Brain microvascular endothelial cell (primary cell): ENCODE measurements at regions not wholly inside any gene's neighbourhood (a gene's known extent, or its start where the extent isn't known, plus 50 kb on each side); places are given as distances from the start of the nearest gene placed in this dataset.

Source experiments
- DNase-seq: peaks from one replicate; pipeline ENCODE4 v3.0.0-alpha.2; 2020
- H3K27ac ChIP-seq: fragments of 250-450 bp; sonication (Bioruptor Pico); 2 replicates; pipeline ENCODE4 v1.5.1; 2020; ENCODE audit warnings: mild to moderate bottlenecking, moderate library complexity
- H3K27me3 ChIP-seq: fragments of 250-450 bp; sonication (Bioruptor Pico); replicated peaks from 2 replicates; pipeline ENCODE4 v1.5.1; 2020; ENCODE audit warnings: mild to moderate bottlenecking
- H3K36me3 ChIP-seq: fragments of 250-450 bp; sonication (Bioruptor Pico); replicated peaks from 2 replicates; pipeline ENCODE4 v1.5.1; 2020; ENCODE audit warnings: mild to moderate bottlenecking
- H3K4me3 ChIP-seq: 2 replicates; pipeline ENCODE4 v1.5.1; 2011; ENCODE audit warnings: low read depth, mild to moderate bottlenecking, control low read depth, low read length, moderate library complexity
- in situ Hi-C: cut with HindIII; loops from 2 replicates; pipeline ENCODE4 v1.10.0; 2017; ENCODE audit warnings: low sequenced_read_pairs, low pct_ligation_motif_present
- TF ChIP-seq, protein P1 (sequence below): IDR thresholded peaks from 2 replicates; pipeline ENCODE4 v1.5.1; 2011; ENCODE audit warnings: low read depth, mild to moderate bottlenecking, moderate library complexity, low read length, control low read depth, inconsistent platforms; ENCODE audit errors: missing control alignments

DNA sequence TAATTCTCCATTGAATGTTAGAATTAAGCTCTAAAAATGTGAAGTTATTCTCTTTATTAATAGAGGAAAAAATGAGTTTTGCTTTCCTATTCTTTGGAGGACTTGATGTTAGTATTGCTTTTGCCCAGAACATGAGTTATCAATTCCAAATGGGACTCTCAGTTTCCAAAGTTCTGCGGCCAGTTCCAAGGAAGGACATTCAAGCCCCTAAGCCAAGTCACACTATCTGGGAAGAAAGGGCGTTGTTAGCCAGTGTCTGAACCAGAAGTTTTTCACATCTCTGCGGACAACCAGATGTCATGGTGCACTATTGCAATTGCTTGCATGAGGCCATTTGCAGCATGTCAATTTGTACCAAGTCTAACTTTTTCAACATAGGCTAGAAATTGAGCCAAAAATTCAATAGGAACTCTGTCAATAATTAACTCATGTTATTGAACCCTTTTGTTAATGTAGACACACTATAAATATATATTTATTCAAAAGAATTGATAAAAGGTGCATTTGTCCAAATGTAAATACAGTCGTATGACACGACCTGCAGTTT is 183.3 kb upstream of the PIK3R1 start:
- Histone ChIP-seq H3K4me3 (no peak overlapping the region), H3K27me3 (no peaks in the 10 kb centered on the region), H3K27ac (no peak overlapping the region), H3K36me3 (no peaks in the 10 kb centered on the region)
- no peak for DNase-seq
- TF ChIP-seq, protein P1, sequence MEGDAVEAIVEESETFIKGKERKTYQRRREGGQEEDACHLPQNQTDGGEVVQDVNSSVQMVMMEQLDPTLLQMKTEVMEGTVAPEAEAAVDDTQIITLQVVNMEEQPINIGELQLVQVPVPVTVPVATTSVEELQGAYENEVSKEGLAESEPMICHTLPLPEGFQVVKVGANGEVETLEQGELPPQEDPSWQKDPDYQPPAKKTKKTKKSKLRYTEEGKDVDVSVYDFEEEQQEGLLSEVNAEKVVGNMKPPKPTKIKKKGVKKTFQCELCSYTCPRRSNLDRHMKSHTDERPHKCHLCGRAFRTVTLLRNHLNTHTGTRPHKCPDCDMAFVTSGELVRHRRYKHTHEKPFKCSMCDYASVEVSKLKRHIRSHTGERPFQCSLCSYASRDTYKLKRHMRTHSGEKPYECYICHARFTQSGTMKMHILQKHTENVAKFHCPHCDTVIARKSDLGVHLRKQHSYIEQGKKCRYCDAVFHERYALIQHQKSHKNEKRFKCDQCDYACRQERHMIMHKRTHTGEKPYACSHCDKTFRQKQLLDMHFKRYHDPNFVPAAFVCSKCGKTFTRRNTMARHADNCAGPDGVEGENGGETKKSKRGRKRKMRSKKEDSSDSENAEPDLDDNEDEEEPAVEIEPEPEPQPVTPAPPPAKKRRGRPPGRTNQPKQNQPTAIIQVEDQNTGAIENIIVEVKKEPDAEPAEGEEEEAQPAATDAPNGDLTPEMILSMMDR = no peak
- in situ Hi-C loops = no loop called here

DNA sequence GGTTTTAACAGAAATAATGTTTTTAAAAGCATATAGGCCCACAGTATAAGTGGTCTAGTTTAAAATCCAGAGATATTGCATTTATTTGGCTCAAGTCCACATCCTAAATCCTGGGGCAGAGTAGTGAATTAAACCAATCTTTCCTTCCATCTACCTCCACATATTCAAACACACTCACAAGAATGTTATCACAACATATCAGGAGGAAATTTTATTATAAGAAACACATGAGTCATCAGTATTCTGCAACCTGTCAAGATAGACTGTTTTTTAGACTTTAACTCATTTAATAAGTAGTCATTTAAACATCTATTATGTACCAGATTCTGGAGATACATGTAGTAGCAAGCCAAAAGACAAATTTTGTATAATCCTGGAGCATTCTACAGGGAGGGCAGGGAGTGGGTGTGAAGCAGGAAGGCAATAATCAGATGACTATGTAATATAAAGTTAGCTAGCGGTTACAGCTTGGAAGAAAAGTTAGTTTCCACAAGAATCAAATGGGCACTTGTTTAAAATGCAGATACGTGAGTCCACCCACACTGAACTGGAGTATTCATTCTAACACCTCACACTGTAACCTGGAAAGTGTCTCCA is 187.3 kb upstream of the PIK3R1 start:
- no peak overlapping the region for H3K4me3 ChIP-seq
- no peaks in the 10 kb centered on the region for H3K27me3 ChIP-seq
- no peak for DNase-seq
- no peaks in the 10 kb centered on the region for H3K36me3 ChIP-seq
- in situ Hi-C loops = no loop called here
- TF ChIP-seq, protein P1 = no peak
- H3K27ac ChIP-seq = no peak overlapping the region

DNA sequence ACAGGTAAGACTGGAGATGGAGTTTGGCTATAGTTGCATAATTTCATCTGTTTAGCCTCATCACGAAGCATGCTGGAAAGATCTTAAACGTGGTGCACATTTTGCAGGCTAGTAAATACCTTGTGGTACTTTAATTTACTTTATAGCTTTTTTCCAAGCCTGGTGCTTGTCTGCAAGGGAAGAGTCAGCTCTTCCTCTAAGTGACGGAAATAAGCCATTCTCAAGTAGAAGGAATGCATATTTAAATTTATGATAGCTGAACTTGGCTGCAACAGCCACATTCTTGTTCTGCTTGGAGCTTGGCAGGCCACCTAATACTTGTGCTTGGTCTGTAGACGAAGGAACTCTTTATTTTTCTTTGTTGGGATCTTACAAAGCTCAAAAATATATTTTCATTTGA is 188.0 kb upstream of the PIK3R1 start:
- no peaks in the 10 kb centered on the region for H3K27me3 ChIP-seq
- no peaks in the 10 kb centered on the region for H3K36me3 ChIP-seq
- TF ChIP-seq, protein P1 = no peak
- peak; percentile 38 for DNase-seq
- no peak overlapping the region for H3K27ac ChIP-seq
- no peak overlapping the region for H3K4me3 ChIP-seq
- in situ Hi-C loops = no loop called here

DNA sequence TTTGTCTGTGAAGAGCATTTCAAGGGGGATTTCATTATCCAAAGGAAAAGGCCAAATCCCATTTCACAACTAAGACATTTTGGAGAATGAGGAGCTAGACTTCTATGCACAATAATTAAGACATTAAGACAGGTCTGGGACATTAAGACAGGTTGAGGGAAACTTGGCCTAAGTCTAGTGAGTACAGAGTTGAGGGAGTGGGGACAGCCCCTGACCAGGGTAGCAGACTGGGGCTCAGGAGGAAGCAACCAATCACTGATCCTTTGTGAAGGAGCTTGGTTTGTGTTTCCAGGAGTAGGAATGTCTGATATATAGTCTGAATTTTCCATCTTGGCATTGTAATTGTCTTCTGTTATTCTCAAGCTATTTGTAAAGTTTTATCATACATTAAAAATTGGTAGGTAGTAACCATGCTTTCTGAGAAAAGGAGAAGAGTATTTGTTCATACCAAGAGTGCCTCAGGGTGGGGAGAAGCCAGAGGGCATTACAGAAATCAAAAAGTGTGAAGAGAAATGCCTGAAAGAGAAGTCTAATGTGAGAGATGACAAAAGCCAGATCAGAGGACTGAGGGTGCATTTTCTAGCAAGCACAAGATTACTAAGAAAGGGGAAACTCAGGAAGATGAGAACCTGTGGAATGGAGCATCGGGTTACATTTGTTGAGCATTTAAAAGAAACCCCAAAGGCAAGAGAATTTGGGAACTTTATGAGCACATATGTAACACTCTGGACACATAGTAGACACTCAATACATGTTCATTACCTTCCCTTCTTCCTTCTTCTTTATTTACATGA is 189.3 kb upstream of the PIK3R1 start:
- in situ Hi-C loops = no loop called here
- TF ChIP-seq, protein P1 = no peak
- no peak for DNase-seq
- H3K4me3 ChIP-seq = no peak overlapping the region
- no peaks in the 10 kb centered on the region for H3K36me3 ChIP-seq
- no peak overlapping the region for H3K27ac ChIP-seq
- H3K27me3 ChIP-seq = no peaks in the 10 kb centered on the region

DNA sequence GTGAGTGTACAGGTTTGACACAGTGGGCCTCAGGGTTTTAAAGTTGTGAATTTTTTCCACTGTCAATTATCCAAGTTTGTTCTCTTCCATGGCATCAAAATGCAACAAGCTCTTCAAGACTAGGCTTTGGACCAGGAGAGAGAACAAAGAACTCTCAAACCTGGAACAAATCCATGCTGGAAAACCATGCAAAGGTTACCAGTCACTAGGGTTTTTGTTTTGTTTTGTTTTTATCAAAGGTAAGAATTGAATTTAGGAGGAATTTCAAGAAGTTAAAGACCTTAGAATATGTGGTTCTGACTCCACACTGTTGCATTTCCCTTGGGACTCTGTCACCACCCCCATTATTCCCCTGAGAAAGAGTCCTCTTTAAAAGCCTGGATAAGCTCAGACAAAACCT is 191.1 kb upstream of the PIK3R1 start:
- H3K27me3 ChIP-seq = no peaks in the 10 kb centered on the region
- no peaks in the 10 kb centered on the region for H3K36me3 ChIP-seq
- DNase-seq = no peak
- H3K27ac ChIP-seq = no peak overlapping the region
- no peak overlapping the region for H3K4me3 ChIP-seq
- in situ Hi-C loops = no loop called here
- TF ChIP-seq, protein P1 = no peak

DNA sequence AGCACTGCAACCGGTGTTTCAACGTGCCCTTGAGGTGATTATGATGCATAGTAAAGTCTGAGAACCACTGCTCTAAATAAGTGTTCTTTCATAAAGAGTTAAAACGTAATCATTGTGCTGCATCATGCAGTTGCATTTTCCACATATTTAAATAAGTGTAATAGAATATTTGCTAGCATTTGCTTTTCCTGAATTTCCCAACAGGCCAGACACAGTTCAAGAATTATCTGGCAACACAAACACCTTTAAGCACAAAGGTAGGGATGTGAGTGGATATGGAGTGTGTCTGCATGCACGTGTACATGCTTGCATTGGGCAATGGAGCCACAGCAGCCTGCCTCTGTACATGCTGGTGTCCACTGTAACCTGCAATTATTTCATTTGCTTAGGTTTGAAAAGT is 193.6 kb upstream of the PIK3R1 start:
- H3K27me3 ChIP-seq = no peaks in the 10 kb centered on the region
- in situ Hi-C loops = no loop called here
- H3K36me3 ChIP-seq = no peaks in the 10 kb centered on the region
- H3K4me3 ChIP-seq = no peak overlapping the region
- H3K27ac ChIP-seq = no peak overlapping the region
- TF ChIP-seq, protein P1 = no peak
- no peak for DNase-seq
